ENCODE measurements at regions not wholly inside any gene's neighbourhood (a gene's known extent, or its start where the extent isn't known, plus 50 kb on each side); places are given as distances from the start of the nearest gene placed in this dataset.

DNA sequence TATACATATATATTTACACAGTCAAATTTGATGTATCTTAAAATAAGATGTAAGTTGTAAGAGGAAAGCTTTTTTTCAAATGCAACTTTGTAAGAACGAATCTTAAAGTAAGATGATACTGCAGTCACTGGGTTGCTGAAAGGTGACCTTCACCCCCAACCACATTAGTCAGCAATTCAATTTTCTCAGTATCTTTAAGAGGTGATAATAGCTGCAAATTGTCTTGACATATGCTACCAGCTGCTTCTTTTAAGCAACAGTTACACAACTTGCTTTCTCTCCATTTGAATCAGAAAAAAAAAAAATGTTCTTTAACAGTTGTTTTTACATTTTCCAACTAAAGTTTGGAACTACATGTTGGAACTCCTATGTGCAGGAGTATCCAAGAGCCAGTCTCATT, 246.6 kb upstream of the CCNG1 start:
- TF ChIP-seq EZH2 (IDR thresholded peaks at IDR 0.05; ENCODE audit: borderline replicate concordance, low read depth, low read length, severe bottlenecking), result no peak
- TF ChIP-seq, protein P1, sequence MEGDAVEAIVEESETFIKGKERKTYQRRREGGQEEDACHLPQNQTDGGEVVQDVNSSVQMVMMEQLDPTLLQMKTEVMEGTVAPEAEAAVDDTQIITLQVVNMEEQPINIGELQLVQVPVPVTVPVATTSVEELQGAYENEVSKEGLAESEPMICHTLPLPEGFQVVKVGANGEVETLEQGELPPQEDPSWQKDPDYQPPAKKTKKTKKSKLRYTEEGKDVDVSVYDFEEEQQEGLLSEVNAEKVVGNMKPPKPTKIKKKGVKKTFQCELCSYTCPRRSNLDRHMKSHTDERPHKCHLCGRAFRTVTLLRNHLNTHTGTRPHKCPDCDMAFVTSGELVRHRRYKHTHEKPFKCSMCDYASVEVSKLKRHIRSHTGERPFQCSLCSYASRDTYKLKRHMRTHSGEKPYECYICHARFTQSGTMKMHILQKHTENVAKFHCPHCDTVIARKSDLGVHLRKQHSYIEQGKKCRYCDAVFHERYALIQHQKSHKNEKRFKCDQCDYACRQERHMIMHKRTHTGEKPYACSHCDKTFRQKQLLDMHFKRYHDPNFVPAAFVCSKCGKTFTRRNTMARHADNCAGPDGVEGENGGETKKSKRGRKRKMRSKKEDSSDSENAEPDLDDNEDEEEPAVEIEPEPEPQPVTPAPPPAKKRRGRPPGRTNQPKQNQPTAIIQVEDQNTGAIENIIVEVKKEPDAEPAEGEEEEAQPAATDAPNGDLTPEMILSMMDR (IDR thresholded peaks at IDR 0.05; ENCODE audit: extremely low read depth in 1 of 2, insufficient read depth in 1 of 2, low read depth in 1 of 2, low read length in 2 of 2), result no peak
- no peak for TF ChIP-seq POLR2A (IDR thresholded peaks at IDR 0.05; ENCODE audit: low read depth, low read length)
- TF ChIP-seq POLR2AphosphoS5 (IDR thresholded peaks at IDR 0.05; ENCODE audit: insufficient read depth, low read depth, low read length), result no peak
- TF ChIP-seq, protein P2, sequence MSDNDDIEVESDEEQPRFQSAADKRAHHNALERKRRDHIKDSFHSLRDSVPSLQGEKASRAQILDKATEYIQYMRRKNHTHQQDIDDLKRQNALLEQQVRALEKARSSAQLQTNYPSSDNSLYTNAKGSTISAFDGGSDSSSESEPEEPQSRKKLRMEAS (IDR thresholded peaks at IDR 0.05; ENCODE audit: insufficient read depth, insufficient read length), result no peak
- no peak for TF ChIP-seq MYC (IDR thresholded peaks at IDR 0.05; ENCODE audit: low read depth, low read length)
- TF ChIP-seq JUN (IDR thresholded peaks at IDR 0.05; ENCODE audit: borderline replicate concordance, insufficient read depth, insufficient read length, low read depth), result no peak

Data from endothelial cell of umbilical vein (primary cell).